NCI-H2227 (cell line): ENCODE measurements at regions not wholly inside any gene's neighbourhood (a gene's known extent, or its start where the extent isn't known, plus 50 kb on each side); places are given as distances from the start of the nearest gene placed in this dataset.
"Not testable (repeated sequence)": the region's sequence is repeated elsewhere in the genome, so short reads cannot be mapped to it uniquely, and the experiment has no call there.

Source experiments
- DNase-seq: peaks from one replicate; lab custom pipeline; 2025; ENCODE audit not compliant: unreplicated experiment; lab: John Stamatoyannopoulos, UW

GRCh38 chr3:139113231-139113992 is 68.7 kb upstream of the PRR23C start:
- no peak for DNase-seq

GRCh38 chr3:139113993-139114375 is 69.3 kb upstream of the PRR23C start:
- DNase-seq, result no peak

- not testable (repeated sequence) for DNase-seq
These were observed 71.9 kb upstream of the PRR23C start for GRCh38 chr3:139116631-139117030.

GRCh38 chr3:139117136-139117675 is 72.5 kb upstream of the PRR23C start:
- DNase-seq, result no peak

- no peak for DNase-seq
These were observed 73.4 kb upstream of the PRR23C start for GRCh38 chr3:139117883-139118760.

- no peak for DNase-seq
These were observed 74.1 kb upstream of the PRR23C start for GRCh38 chr3:139118835-139119234.

- no peak for DNase-seq
These were observed 74.8 kb upstream of the PRR23C start for GRCh38 chr3:139119331-139120025.

- no peak for DNase-seq
These were observed 75.7 kb upstream of the PRR23C start for GRCh38 chr3:139120086-139121056.

- DNase-seq, result no peak
These were observed 77.0 kb upstream of the PRR23C start for GRCh38 chr3:139121513-139122220.

GRCh38 chr3:139122221-139122581 is 77.5 kb upstream of the PRR23C start:
- no peak for DNase-seq

GRCh38 chr3:139122612-139123011 is 77.9 kb upstream of the PRR23C start:
- no peak for DNase-seq

- no peak for DNase-seq
These were observed 78.8 kb upstream of the PRR23C start for GRCh38 chr3:139123377-139124095.

GRCh38 chr3:139124197-139124596 is 79.5 kb upstream of the PRR23C start:
- DNase-seq, result no peak

- DNase-seq, result no peak
These were observed 82.4 kb upstream of the PRR23C start for GRCh38 chr3:139127101-139127500.

GRCh38 chr3:139127629-139128028 is 82.9 kb upstream of the PRR23C start:
- DNase-seq, result not testable (repeated sequence)

GRCh38 chr3:139128803-139129202 is 84.1 kb upstream of the PRR23C start:
- DNase-seq, result no peak

- DNase-seq, result no peak
These were observed 85.2 kb upstream of the PRR23C start for GRCh38 chr3:139129892-139130291.

- no peak for DNase-seq
These were observed 85.9 kb upstream of the PRR23C start for GRCh38 chr3:139130390-139131140.
